ENCODE measurements at regions not wholly inside any gene's neighbourhood (a gene's known extent, or its start where the extent isn't known, plus 50 kb on each side); places are given as distances from the start of the nearest gene placed in this dataset.
"Not testable (repeated sequence)": the region's sequence is repeated elsewhere in the genome, so short reads cannot be mapped to it uniquely, and the experiment has no call there.

- not testable (repeated sequence) for TF ChIP-seq EZH2 (IDR thresholded peaks at IDR 0.05); POLR2AphosphoS5 (IDR thresholded peaks at IDR 0.05; ENCODE audit: borderline replicate concordance, low read depth, low read length)
These were observed 54.4 kb downstream of the NPIPB11 start for GRCh38 chr16:29351970-29352616.
